ENCODE measurements at regions not wholly inside any gene's neighbourhood (a gene's known extent, or its start where the extent isn't known, plus 50 kb on each side); places are given as distances from the start of the nearest gene placed in this dataset.

DNA sequence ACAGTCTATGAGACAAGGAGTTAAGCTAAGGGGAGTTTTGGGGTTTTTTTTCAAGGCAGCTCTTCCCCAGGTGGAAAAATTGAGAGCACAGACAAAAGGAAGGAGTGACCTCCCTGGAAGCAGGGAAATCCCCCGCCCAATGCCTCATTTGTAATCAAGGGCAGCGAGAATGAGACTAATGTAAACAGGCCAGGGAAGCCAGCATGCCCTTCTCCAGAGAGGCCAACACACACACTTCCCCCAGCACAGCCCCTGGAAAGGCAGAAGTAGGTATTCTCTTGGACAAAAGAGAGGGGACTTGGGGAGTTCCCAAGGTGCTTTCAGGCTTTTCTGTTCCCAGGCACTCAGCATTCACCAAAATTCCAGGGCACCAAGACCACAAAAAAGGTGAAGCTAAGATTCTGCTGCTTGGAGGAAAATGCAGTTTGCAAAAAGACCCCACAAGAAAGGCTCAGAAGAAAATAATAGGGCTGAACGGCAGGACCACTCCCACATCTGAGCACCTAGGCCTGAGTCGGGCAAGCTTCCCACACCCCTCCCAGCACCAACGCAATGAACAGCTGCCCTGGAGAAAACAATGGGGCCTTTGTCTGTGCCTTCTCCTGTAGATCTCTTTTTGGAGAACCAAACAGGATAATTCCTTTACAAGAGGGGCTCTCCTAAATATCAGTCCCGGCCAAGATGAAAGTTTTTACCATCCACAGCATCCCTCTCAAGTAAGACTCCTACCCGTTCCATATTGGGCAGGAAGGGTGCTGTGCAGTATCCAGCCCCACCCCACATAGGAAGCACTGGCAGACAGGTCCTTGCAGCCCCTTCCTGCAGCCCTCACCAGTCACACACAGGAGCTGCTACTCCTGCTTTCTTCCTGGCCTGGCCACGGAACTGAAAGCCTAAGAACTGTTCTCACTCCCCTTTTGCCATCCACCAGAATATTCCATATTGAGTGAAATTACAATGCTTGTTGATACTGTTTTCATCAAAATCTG is 70.7 kb upstream of the AKIP1 start:
- no peak for DNase-seq (ENCODE audit: low spot score)
- TF ChIP-seq, protein P1, sequence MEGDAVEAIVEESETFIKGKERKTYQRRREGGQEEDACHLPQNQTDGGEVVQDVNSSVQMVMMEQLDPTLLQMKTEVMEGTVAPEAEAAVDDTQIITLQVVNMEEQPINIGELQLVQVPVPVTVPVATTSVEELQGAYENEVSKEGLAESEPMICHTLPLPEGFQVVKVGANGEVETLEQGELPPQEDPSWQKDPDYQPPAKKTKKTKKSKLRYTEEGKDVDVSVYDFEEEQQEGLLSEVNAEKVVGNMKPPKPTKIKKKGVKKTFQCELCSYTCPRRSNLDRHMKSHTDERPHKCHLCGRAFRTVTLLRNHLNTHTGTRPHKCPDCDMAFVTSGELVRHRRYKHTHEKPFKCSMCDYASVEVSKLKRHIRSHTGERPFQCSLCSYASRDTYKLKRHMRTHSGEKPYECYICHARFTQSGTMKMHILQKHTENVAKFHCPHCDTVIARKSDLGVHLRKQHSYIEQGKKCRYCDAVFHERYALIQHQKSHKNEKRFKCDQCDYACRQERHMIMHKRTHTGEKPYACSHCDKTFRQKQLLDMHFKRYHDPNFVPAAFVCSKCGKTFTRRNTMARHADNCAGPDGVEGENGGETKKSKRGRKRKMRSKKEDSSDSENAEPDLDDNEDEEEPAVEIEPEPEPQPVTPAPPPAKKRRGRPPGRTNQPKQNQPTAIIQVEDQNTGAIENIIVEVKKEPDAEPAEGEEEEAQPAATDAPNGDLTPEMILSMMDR (IDR thresholded peaks at IDR 0.05; ENCODE audit: extremely low read depth, missing control alignments), result no peak

DNA sequence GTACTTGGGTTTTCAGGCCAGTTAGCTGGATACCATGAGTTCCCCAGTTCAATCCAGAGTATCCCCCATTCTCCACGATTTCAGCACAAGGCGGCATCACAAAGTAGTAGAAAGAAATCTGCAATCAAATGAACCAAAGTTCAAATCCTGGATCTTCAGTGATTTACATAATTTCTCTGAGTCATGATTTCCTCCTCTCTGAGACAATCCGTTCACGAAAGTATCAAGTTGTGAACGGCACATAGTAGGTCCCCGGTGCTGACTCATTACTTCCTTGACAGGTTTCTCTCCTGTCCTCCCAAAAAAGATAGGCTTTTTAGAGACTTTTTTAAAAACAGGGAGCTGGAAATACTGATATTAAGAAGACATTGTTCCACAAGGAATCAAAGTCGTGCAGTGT is 69.1 kb upstream of the AKIP1 start:
- no peak for DNase-seq (ENCODE audit: low spot score)
- TF ChIP-seq, protein P1 (IDR thresholded peaks at IDR 0.05; ENCODE audit: extremely low read depth, missing control alignments), result no peak

DNA sequence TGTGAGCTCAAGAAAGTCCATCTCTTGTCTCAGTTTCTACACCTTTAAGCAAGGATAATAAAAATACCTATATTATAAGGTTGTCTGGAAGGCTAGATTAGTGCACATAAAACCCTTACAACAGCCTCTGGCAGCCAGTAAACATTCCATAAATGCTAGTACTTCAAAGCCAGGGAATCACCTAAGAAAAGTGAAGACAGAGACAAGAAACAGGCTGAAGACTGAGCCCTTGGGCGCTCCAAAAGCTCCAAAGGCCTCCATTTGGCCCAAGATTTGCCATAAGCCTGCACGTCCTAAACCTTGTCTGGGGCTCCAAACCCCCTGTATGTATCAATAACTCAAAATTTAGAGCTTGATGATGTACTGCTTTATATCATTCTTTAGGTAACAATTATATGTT is 52.2 kb upstream of the AKIP1 start:
- TF ChIP-seq, protein P1 (IDR thresholded peaks at IDR 0.05; ENCODE audit: extremely low read depth, missing control alignments), result no peak
- DNase-seq (ENCODE audit: low spot score), result no peak
